Left lobe of liver (tissue), 2 donors: ENCODE measurements at regions not wholly inside any gene's neighbourhood (a gene's known extent, or its start where the extent isn't known, plus 50 kb on each side); places are given as distances from the start of the nearest gene placed in this dataset.
"Not testable (repeated sequence)": the region's sequence is repeated elsewhere in the genome, so short reads cannot be mapped to it uniquely, and the experiment has no call there.

Experiments used
- ATAC-seq: fragments of 200-7000 bp; cut with Tn5 transposase; one replicate; pipeline ENCODE4 v1.9.1; 2020; ENCODE audit warnings: mild to moderate bottlenecking, moderate library complexity
- DNase-seq: peaks from one replicate; pipeline ENCODE4 v3.0.0-alpha.2; 2020; ENCODE audit warnings: low spot score
- donor health status: DM: no; HTN: no; CAD: no; lungs with moderate emphysema.
- donor health status: DM: no; HTN: yes; CAD: no.

DNA sequence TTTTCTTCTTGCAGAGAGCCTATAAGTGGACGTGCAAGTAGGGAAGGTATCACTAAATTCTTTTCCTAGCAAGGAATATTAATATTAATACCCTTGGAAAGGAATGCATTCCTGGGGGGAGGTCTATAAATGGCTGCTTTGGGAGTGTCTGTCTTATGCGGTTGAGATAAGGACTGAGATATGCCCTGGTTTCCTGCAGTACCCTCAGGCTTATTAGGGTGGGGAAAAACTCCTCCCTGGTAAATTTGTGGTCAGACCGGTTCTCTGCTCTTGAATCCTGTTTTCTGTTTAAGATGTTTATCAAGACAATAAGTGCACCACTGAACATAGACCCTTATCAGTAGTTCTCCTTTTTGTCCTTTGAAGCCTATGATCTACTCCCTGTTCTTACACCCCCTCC lies 155.2 kb downstream of the COPS8 start:
- not testable (repeated sequence) for ATAC-seq, DNase-seq

DNA sequence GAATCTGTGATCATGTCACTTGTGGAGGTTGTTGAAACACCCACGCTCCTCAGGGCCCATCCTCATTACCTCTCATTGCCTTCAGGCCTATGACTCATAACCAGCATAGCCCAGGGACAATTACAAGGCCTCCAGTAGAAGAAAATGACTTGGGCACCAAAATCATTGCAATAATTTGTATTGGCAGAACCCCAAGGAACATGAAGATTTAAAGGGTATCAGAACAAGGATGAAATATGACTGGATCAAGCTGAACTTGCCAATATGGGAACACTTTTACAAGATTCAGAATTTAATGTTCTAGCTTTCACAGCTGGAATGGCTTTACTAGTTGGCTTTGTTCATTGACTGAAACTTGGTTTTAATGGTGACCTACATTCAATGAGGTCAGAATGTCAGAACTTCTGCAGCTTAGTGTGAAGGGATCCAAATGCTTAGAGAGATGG lies 156.4 kb downstream of the COPS8 start:
- ATAC-seq (no peak), DNase-seq (no peak)

DNA sequence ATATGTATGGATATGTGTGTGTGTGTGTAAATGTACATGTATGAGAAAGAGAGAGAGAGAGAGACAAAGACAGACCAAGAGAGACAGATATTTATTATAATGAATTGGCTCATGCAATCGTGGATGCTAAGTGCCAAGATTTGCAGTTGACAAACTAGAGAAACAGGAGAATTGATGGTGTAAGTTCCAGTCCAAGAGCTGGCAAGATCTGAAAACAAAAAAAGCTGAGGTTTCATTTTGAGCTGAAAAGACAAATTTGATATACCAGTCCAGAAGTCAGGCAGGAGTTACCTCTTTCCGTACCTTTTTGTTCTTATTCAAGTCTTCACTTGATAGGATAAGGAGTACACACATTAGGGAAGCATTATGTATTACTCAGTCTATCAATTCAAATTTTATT lies 157.8 kb downstream of the COPS8 start:
- ATAC-seq (no peak), DNase-seq (no peak)

DNA sequence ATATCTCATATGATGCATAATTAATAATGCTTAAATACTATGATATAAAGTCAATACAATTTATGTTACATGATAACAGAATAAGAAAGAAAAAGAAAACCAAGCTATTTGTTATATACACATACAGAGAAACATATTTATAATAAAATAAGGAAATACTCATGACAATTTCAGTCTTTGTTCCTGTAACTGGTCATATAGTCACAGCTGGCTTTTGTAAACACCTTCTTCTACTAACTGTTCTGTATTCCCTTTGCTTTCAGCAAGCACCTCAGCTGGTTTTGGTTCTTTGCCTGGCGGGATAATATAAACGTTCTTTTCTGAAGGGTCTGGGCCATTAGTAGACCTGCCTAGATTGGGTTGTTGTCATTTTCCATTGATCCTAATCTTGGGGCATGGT lies 158.5 kb downstream of the COPS8 start:
- ATAC-seq (no peak), DNase-seq (no peak)

DNA sequence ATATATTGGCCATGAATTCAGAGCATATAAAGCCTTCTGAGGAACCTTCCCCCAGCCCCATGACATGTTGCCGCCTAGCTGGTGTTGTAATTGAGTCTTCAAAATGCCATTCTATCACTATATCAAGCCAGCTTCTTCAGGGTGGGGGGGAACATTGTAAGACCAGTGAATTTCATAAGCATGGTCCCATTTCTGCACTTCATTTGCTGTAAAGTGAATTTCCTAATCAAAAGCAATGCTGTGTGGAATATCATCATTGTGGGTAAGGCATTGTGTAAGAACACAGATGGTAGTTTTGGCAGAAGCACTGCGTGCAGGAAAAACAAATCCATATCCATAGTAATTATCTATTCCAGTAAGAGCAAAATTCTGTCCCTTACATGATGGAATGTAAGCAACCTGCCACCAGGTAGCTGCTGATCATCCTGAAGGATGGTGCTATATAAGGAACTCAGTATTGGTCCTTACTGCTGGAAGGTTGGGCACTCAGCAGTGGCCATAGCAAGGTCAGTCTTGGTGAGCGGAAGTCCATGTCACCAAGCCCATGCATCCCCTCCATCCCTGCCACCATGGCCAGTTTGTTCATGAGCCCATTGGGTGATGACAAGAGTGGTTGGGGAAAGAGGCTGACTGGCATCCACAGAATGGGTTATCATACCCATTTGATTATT lies 159.4 kb downstream of the COPS8 start:
- DNase-seq (no peak), ATAC-seq (no peak)

DNA sequence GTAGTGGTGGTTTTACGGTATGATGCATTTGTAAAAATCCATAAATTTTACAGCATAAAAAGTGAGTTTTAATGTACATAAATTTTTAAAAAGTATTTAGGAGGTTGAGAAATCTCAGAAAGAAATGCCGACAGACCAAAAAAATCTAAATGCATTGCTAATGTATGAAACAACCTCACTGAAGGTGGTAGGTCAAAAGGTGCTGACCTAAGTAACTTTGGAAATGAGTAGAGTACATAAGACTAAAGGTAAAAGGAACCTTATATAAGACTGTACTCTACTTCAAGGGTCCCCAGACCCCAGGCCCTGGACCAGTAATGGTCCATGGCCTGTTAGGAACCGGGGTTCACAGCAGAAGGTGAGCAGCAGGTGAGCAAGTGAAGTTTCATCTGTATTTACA lies 163.4 kb downstream of the COL6A3 start:
- ATAC-seq (no peak), DNase-seq (no peak)

DNA sequence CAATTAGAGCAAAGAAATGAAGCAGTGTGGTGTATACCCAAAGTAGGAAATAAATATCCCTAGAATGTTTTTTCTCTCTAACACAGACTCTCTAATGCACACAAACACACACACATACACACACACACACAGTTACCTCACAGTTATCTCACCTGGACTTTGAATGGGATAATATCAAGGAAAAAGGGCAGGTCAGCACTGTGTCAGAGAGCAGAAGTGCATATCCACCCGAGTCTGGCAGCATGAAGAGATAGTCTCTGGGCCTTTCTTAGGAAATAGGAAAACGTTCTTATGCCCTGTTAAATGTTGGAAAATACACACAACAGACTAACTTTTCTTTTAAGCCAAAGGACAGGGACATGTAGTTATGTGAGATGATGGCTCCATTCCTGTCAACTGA lies 162.0 kb downstream of the COL6A3 start:
- ATAC-seq (no peak), DNase-seq (no peak)

DNA sequence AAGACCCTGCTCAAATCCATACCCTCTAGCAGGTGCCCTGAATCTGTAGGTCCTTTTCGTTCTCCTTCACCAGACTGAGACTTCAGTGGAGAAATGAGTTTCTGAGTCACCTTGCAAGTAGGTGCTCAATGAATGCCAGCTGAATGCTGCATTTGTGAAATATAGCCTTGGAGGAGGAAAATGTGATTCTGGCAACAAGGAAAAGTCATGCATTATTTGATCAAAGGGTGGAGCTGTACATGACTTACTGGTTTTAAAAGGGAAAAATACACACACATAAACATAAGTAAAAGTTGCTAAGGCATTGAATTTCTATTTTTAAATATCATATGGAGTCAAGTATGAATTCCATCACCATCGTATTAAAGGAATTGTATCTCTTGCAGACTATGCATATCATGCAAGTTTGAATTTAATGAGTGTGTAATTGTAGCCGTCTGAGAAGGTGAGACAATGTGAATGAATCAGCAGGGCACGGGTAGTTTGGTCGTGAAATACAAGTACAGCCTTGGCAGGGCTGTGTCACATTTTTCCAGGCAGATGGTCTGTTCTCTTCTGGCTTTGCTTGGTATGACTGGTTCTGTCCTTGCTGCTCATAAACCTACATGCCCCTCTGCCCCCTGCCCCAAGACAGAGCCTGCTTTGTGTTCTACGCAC lies 160.8 kb downstream of the COL6A3 start:
- ATAC-seq (no peak), DNase-seq (no peak)

DNA sequence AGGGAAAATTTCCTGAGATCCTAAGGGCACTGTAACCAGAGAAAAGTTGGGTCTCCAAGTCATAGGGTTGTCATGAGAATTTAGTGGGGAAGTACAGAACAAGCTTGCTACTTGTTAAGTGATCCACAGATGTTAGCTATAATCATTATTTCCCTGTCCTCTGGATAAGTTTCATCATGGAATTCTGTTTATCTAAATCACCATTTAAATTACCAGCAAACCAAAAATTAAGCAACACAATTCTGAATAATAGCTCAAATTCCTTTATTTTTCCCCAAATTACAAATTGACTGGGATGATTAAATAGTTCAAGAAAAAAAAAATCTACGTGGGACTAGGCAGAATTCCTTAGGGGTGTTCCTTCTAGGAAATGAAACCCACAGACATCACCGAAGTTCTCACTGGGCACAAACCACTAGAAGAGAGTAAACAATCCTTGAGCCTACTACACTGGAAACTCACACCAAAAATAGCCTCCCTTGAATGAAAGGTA lies 159.5 kb downstream of the COL6A3 start:
- no peak for DNase-seq
- ATAC-seq, result no peak

DNA sequence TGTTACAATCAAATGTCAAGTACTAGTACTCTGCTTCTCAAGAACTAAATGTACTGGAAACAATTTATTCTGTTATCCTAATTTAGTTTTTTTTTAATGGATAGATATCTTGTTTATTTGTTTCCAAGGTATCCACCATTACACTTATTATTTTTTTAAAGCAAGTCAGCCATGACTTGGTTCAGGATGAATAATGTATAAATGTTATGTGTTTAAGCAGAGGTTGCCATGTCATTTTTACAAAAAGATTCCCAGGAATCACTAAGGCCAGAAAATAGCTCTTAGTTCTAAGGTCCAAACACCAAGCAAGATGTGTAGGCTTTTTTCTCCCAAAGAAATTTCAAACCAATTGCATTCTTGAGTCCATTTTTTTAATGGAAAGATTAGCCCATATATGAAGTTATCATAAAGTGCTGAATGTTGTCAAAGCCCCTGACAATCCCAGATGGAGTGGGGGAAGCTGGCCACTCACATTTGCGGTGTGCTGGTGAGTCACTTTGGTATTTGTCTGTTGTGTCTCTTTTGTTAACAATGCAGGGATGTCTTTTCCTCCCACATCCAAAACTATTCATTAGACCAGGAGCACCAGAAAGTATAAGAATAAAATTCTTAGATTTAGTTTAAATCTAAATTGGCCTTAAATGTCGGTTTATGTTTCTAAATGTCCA lies 158.9 kb downstream of the COL6A3 start:
- ATAC-seq (no peak), DNase-seq (no peak)

DNA sequence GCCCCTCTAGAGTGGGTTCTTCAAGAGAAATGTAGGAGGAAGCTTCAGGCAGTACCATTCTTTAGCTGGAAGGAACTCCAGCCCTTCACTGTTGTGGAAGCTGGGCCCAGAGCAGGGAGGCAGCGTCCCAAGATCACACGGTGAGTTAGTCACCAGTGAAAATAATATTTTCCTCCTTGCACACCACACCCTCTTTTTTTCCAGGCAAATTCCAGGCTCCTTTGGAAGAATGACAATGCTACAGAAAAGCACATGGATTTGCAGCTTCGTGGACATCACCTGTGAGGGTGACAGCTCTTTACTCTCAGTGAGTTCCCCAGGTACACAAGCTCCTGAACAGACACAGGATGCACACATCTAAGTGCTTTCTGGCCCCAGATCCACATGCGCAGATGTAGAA lies 157.1 kb downstream of the COL6A3 start:
- ATAC-seq (no peak), DNase-seq (no peak)

DNA sequence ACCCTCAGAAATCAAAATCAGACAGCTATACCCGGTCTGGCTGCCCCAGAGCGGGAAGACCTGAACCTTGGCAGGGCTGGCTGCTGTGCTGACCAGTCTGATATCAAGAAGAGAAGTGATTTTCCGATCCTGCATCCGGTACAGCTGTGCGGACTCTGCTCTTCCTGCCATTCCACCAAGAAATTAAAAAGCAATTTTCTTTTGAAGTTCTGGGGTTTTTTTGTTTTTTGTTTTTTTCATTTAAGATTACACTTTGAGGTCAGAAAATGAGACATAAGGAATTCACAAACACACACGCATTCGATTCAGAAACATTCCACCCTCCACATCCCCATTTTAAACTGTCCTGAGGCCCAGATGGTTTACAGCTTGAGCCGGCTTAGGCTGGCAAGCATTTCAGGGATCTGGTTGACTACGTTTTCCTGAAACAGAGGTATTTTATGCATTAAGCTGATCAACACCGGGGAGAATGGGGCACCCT lies 156.5 kb downstream of the COL6A3 start:
- ATAC-seq, result no peak
- no peak for DNase-seq

DNA sequence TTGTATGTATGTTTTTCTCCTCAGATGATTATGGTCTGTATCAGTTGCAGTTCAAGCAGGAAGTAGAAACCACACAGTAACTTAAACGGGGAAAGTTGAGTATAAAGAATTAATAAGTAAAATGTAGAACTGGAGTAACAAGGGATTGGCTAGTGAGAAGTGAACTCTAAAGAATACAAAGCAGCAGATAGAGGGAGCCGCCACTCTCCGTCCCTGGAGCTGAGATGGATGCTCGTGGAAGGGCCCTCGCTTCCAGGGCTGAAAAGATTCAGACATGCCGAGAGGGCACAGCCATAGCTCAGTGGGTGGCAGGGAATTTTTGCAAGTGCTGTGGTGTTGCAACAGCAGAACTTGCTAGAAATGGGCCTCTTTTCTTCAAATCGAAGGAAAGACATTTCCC lies 155.8 kb downstream of the COL6A3 start:
- DNase-seq (no peak), ATAC-seq (no peak)

DNA sequence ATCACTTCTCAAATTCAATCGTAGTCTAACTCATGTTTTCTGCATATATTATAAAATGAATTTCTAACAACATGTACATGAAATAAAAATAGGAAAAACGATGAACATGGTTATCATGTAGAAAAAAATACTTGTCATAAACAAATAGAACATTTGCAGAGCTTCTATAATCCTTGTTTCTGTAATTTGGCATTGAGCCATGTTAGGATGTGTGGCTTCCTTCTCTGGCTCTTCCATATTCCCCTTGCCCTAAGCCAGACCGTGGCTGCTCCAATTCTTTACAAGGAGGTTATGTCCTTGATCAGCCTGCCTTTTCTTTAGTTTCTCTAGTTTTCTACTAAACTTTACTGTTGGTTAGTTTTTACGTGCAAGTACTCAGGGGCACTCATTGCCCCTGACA lies 155.3 kb downstream of the COL6A3 start:
- DNase-seq (no peak), ATAC-seq (no peak)

DNA sequence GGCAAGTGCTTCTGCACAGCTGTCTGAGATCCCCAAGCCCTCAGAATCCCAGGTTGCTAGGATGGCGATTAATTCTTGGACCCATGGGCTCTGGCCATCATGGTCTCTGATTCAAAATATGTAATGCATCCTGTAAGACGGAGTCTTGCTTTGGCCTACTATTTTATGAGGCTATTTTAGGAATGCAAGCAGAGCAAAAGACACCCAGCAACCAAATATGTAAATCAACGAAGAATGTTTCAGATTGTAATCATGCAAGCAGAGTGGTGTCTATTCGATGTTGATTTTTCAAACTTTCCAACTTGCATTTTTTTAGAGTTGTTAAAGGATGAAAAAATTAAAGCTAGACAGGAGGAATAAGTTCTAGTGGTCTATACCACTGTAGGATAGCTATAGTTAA lies 154.8 kb downstream of the COL6A3 start:
- ATAC-seq (no peak), DNase-seq (no peak)

DNA sequence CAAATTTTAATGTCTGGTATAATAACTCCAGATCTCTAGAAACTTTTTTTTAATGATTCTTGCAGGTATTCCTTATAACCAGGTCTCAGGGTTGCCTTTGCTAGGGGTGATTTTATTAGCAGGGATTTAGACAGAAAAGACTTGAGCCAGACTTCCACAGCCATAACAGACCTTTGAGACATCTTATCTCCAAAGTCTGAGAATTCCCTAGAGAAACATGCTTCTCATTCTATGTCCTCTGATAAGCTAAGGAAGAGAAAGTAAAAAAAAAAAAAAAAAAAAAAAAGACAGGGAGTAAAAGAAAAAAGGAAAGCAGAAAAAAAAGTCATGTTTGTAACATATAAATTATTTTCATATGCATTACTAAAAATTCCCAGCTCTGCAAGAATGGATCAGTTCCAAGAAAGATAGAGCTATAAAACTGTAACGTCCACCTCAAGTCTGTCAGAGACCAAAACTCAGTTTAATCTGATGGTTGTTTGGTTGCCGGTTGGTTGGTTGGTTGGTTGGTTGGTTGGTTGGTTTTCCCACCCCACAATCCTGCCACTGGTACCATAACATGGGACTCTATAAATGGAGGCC lies 153.8 kb downstream of the COL6A3 start:
- DNase-seq (no peak), ATAC-seq (no peak)

DNA sequence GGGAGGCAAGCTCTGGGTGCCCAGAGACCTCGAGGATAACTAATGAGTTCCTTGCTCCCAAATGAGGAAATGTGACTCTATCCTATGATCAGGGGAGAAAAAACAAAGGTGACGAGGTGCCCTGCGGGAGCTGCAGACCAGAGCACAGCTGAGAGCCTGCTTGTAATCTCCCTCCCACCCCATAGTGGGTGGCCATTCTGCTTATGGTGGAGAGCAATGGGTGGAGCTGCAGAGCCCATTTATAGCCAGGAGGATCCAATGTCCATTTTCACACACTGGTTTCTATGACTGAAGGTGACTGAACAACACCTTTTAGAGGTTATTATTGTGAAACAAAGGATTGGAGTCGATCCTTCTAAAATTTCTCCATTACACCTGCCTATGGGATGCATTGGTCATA lies 153.3 kb downstream of the COL6A3 start:
- DNase-seq (no peak), ATAC-seq (no peak)

DNA sequence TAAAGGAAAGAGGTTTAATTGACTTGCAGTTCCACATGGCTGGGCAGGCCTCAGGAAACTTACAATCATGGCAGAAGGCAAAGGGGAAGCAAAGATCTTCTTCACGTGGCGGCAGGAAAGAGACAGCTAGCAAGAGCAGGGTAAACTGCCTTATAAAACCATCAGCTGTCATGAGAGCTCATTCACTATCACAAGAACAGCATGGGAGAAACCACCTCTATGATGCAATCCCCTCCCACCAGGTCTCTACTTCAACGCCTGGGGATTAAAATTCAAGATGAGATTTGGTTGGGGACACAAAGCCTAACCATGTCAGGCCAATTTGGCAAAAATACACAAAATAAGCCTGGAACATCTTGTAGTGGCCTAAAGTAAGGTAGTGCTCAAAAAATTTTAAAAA lies 152.6 kb downstream of the COL6A3 start:
- no peak for ATAC-seq
- no peak for DNase-seq

DNA sequence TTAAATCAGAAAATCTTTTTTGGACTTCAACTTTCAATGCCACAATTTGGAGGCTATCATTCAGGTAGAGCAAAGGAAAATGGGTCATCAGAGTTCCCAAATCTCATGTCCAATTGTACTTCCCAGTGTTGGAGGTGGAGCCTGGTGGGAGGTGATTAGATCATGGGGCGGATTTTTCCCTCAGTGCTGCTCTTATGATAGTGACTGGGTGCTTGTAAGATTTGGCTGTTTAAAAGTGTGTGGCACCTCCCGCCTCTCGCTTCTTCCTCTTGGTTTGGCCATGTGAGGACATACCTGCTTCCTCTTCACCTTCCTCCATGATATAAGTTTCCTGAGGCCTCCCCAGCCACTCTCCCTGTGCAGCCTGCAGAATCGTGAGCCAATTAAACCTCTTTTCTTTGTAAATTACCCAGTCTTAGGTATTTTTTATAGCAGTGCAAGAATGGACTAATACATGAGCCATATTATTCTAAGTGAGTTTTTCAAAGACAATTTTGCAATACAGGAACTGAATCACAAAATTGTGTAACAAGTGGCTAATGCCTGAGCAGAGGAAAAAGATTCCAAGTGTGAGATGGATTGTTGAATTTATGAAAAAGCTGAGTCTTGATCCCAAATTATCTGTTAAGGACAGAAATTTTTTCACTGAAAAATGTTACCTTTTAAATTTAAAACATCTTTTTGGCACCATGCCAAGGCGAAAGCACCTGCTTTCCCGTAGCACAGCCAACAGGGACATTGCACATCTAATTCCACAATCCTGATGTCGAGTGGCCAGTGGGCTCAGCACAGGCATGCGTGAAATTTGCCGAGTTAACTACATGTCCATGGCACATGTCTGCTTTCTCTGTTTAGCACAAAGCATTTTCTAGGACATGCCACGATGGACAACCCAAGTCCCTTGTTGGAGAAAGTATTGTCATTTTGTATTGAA lies 150.9 kb downstream of the COL6A3 start:
- DNase-seq (no peak), ATAC-seq (no peak)

DNA sequence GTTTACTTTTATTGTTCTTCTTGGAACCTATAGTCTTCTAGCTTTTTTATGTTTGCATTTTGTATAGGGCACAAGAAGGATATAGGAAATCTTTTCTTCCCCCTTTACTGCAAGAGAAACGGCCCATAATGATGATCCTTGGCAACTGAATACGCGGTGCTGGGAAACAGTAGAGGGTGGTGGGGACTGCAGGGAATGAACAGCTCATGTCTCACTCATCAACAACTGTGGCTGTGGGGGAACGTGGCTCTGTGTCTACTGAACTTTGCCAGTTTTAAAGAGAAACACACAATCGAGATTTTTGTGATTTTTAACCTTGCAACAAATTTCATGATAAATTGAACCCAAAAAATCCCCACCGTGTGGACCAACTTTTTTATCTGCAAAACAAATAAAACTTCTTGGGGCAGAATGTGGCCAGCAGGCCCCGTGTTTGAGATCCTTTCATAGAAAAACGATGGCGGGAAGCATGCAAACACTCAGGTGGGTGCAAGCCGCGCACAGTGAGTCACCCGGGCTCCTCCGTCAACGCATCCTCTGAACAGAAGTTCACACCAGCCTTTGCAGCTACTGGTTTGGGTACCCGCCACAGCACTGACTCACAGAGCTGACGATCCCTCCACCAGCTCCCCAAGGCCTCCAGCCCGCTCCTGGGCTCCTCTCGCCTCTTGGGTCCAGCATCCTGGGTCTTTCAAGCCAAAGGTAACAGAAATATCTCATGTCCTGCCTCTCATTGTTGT lies 149.3 kb downstream of the COL6A3 start:
- DNase-seq (no peak), ATAC-seq (no peak)
